ENCODE measurements at regions not wholly inside any gene's neighbourhood (a gene's known extent, or its start where the extent isn't known, plus 50 kb on each side); places are given as distances from the start of the nearest gene placed in this dataset.
A peak's percentile ranks its signal among the peaks of the same experiment; 100 is the strongest.
"Not testable (repeated sequence)": the region's sequence is repeated elsewhere in the genome, so short reads cannot be mapped to it uniquely, and the experiment has no call there.

DNA sequence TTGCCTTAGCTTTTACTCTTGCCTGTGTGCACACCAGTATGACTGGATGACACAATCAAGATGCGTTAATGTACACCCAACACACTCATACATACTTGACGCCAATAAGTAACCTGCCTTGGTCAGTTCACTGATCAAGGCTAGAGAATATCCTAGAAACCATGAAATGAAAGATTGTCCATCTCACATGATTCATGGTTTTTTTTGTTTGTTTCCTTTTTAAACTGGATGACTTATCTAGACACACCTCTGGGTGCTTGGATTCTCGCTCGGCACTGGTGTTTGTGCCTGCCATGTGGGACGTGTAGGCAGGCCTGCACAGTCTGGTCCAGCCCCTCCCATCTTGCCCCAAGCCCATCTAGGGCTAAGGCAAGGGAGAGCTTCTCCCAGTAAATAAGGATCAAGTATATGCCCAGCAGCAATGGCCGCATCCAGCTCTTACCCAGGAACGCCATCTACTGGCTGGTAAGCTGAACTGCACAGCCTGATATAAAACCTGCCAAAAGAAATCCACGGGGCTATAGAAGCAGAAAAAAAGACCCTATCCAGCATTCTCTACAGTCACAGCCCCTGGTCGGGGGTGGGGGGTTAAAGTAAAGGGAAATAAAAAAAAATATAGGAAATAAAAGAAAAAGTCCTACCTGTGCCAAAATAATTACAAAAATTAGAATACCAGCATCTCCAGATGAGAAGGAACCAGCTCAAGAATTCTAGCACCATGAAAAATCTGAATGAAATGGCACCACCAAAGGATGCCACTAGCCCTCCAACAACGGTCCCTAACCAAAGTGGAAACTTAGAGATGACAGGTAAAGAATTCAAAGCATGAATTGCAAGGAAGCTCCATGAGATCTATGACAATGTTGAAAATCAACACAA is 73.3 kb downstream of the OTOR start:
- no peaks in the 10 kb centered on the region for H3K36me3 ChIP-seq
- intact Hi-C loops (cut with DNase I): no loop called here
- H3K4me3 ChIP-seq: no peak overlapping the region
- H3K27ac ChIP-seq: no peak overlapping the region
- DNase-seq (ENCODE audit: extremely low spot score in 2 of 2): no peak
- H3K4me1 ChIP-seq: no peaks in the 10 kb centered on the region
- TF ChIP-seq, protein P1, sequence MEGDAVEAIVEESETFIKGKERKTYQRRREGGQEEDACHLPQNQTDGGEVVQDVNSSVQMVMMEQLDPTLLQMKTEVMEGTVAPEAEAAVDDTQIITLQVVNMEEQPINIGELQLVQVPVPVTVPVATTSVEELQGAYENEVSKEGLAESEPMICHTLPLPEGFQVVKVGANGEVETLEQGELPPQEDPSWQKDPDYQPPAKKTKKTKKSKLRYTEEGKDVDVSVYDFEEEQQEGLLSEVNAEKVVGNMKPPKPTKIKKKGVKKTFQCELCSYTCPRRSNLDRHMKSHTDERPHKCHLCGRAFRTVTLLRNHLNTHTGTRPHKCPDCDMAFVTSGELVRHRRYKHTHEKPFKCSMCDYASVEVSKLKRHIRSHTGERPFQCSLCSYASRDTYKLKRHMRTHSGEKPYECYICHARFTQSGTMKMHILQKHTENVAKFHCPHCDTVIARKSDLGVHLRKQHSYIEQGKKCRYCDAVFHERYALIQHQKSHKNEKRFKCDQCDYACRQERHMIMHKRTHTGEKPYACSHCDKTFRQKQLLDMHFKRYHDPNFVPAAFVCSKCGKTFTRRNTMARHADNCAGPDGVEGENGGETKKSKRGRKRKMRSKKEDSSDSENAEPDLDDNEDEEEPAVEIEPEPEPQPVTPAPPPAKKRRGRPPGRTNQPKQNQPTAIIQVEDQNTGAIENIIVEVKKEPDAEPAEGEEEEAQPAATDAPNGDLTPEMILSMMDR (IDR thresholded peaks at IDR 0.05): peak in 1 of 3 experiments; percentile 23
- TF ChIP-seq POLR2A (IDR thresholded peaks at IDR 0.05) (no peak), POLR2AphosphoS5 (IDR thresholded peaks at IDR 0.05; ENCODE audit: insufficient read depth in 1 of 2, low read depth in 1 of 2) (no peak)
- H3K27me3 ChIP-seq: no peaks in the 10 kb centered on the region
- no peaks in the 10 kb centered on the region for H3K9me3 ChIP-seq

DNA sequence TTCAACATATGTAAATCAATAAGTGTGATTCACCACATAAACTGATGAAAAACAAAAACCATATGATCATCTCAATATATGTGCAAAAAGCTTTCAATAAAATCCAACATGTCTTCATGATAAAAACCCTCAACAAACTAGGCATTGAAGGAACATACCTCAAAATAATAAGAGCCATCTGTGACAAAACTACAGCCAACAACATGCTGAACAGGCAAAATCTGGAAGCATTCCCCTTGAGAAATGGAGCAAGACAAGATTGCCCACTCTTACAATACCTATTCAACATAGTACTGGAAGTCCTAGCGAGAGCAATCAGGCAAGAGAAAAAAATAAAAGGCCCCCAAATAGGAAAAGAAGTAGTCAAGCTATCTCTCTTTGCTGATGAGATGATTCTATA is 76.5 kb downstream of the OTOR start:
- intact Hi-C loops (cut with DNase I): no loop called here
- Histone ChIP-seq H3K4me1 (no peaks in the 10 kb centered on the region), H3K36me3 (no peaks in the 10 kb centered on the region), H3K27me3 (no peaks in the 10 kb centered on the region), H3K27ac (no peak overlapping the region), H3K4me3 (no peak overlapping the region), H3K9me3 (no peaks in the 10 kb centered on the region)
- TF ChIP-seq POLR2A (IDR thresholded peaks at IDR 0.05) (no peak), POLR2AphosphoS5 (IDR thresholded peaks at IDR 0.05; ENCODE audit: insufficient read depth in 1 of 2, low read depth in 1 of 2) (no peak)
- TF ChIP-seq, protein P1 (IDR thresholded peaks at IDR 0.05): no peak
- DNase-seq (ENCODE audit: extremely low spot score in 2 of 2): no peak

DNA sequence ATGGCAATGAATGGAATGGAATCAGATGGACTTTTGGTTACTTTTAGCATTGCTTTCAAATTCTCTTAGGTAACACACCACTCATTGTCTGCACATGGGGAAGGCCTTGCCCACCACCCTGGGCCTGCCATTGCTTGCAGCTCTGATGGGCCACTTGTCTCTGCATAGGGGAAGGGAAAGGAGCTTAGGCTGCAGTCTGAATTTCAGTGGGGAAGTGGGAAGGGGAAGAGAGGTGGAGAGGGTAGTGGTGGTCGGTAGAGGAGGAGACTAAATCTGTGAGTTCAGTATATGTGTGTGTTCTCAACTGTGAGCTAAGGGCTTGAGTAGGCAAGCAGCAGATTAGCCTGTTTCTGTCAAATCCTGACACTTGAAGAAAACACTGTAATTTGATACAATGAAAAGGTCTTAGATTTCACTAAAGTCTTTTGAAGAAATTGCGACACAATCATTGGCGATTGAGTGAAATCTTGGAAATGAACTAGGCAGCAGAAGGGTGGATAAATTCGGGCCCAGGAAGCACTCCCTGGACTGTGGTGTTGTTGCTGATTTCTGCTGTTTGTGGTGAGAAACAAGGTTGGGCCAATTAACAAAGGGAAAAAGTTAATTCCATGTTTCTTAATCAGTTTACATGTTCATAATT is 80.6 kb downstream of the OTOR start:
- no peaks in the 10 kb centered on the region for H3K27me3 ChIP-seq
- no peak overlapping the region for H3K4me3 ChIP-seq
- intact Hi-C loops (cut with DNase I): no loop called here
- no peak overlapping the region for H3K27ac ChIP-seq
- no peaks in the 10 kb centered on the region for H3K4me1 ChIP-seq
- TF ChIP-seq, protein P1 (IDR thresholded peaks at IDR 0.05): no peak
- TF ChIP-seq POLR2A (IDR thresholded peaks at IDR 0.05) (no peak), POLR2AphosphoS5 (IDR thresholded peaks at IDR 0.05; ENCODE audit: insufficient read depth in 1 of 2, low read depth in 1 of 2) (no peak)
- no peaks in the 10 kb centered on the region for H3K36me3 ChIP-seq
- no peaks in the 10 kb centered on the region for H3K9me3 ChIP-seq
- no peak for DNase-seq (ENCODE audit: extremely low spot score in 2 of 2)

DNA sequence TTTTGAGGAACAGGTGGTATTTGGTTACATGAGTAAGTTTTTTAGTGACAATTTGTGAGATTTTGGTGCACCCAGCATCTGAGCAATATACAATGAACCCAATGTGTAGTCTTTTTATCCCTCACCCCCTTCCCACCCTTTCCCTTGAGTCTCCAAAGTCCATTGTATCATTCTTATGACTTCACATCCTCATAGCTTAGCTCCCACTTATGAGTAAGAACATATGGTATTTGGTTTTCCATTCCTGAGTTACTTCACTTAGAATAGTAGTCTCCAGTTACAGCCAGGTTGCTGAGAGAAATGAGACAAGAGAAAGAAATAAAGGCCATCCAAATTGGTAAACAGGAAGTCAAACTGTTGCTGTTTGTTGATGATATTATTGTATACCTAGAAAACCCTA is 87.5 kb downstream of the OTOR start:
- intact Hi-C loops (cut with DNase I); H3K4me1 ChIP-seq; H3K27me3 ChIP-seq; DNase-seq (ENCODE audit: extremely low spot score in 2 of 2); H3K9me3 ChIP-seq; H3K36me3 ChIP-seq; H3K27ac ChIP-seq; H3K4me3 ChIP-seq: not testable (repeated sequence)

DNA sequence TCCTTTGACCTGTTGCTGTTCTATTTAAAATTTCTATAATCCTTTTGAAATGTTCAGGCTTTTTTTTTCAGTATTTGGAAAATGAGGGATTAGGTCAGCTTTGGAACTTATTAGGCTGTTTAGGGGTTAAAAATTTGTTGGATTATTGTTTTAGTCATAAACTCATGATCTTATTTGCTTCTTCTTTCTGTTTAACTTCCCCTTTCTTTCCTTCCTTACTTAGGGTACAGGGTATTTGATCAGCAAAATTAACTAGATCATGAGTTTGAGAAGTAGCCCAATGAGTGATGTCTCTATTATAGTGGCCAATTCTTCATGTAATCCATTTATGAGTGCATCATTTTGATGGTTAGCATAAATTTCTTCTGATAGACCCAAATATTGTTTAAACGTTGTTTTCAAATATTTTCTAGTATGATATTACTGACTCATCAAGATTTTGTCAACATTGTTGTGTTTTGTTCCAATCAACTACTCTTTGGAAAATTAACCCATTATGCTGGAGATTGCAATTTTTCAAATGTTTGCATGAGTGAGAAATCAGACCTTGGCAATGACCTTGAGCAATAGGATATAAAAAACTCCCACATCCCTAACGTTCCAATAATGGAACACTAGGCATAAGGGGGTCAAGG is 94.4 kb downstream of the OTOR start:
- H3K4me1 ChIP-seq: no peaks in the 10 kb centered on the region
- no peaks in the 10 kb centered on the region for H3K27me3 ChIP-seq
- no peak overlapping the region for H3K27ac ChIP-seq
- DNase-seq (ENCODE audit: extremely low spot score in 2 of 2): no peak
- TF ChIP-seq POLR2A (IDR thresholded peaks at IDR 0.05): no peak
- TF ChIP-seq POLR2AphosphoS5 (IDR thresholded peaks at IDR 0.05; ENCODE audit: insufficient read depth in 1 of 2, low read depth in 1 of 2): no peak
- TF ChIP-seq, protein P1 (IDR thresholded peaks at IDR 0.05): no peak
- H3K9me3 ChIP-seq: no peaks in the 10 kb centered on the region
- no peaks in the 10 kb centered on the region for H3K36me3 ChIP-seq
- intact Hi-C loops (cut with DNase I): no loop called here
- no peak overlapping the region for H3K4me3 ChIP-seq

Data from vagina (tissue), 2 donors.